ENCODE measurements at regions not wholly inside any gene's neighbourhood (a gene's known extent, or its start where the extent isn't known, plus 50 kb on each side); places are given as distances from the start of the nearest gene placed in this dataset.

DNA sequence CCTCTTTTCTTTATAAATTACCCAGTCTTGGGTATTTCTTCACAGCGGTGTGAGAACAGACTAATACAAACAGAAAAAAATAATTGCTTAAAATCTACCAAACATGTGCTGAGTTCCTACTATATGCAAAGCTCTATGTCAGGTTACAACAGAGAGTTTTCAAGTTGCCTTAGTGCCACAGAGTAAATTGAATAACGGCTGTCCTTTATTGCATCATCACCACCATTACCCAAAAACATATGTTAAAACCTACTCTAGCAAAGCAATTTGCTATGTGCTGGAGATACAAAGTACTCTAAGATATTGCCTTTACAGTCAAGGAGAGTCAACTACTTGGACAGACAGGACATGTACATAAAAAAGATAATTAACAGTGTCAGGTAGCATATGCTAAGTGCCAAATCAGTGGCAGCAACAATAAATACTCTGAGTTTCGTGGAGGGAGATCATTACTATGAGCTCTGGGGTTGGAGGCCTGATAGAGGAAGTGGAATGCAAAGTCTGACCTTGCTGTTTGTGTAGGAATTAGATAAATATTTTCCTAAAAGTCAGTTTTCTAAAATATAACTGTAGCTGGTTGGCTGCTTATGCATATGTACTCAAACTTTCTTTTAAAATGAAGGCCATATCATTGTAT is 1058.7 kb upstream of the WWC1 start:
- Histone ChIP-seq H3K9me2 (replicated peaks; ENCODE audit: insufficient read depth) (no peaks in the 10 kb centered on the region), H3K4me2 (no peak overlapping the region), H3K36me3 (replicated peaks; ENCODE audit: insufficient read depth, low read depth) (no peaks in the 10 kb centered on the region), H2AFZ (no peak overlapping the region), H3K27me3 (no peaks in the 10 kb centered on the region), H3K79me2 (no peaks in the 10 kb centered on the region), H3K4me3 (no peak overlapping the region), H3K4me1 (ENCODE audit: insufficient read depth) (peaks cover 7% of the 10 kb centered on the region), H4K20me1 (ENCODE audit: insufficient read depth, poor library complexity, severe bottlenecking) (no peaks in the 10 kb centered on the region), H3K27ac (peak overlapping the region; percentile 11), H3K9me3 (ENCODE audit: low read depth) (peaks cover 7% of the 10 kb centered on the region)
- no peak for DNase-seq (ENCODE audit: low spot score)
- TF ChIP-seq EZH2phosphoT487 (IDR thresholded peaks at IDR 0.05; ENCODE audit: low read depth, severe bottlenecking, unreplicated experiment) (no peak), EZH2 (IDR thresholded peaks at IDR 0.05; ENCODE audit: borderline replicate concordance) (no peak)
- TF ChIP-seq, protein P1, sequence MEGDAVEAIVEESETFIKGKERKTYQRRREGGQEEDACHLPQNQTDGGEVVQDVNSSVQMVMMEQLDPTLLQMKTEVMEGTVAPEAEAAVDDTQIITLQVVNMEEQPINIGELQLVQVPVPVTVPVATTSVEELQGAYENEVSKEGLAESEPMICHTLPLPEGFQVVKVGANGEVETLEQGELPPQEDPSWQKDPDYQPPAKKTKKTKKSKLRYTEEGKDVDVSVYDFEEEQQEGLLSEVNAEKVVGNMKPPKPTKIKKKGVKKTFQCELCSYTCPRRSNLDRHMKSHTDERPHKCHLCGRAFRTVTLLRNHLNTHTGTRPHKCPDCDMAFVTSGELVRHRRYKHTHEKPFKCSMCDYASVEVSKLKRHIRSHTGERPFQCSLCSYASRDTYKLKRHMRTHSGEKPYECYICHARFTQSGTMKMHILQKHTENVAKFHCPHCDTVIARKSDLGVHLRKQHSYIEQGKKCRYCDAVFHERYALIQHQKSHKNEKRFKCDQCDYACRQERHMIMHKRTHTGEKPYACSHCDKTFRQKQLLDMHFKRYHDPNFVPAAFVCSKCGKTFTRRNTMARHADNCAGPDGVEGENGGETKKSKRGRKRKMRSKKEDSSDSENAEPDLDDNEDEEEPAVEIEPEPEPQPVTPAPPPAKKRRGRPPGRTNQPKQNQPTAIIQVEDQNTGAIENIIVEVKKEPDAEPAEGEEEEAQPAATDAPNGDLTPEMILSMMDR (IDR thresholded peaks at IDR 0.05; ENCODE audit: poor library complexity) = no peak
- 68% methylated on average over 3 of the region's 3 CpGs for WGBS (ENCODE audit: low lambda C conversion rate, missing lambda C conversion rate)

DNA sequence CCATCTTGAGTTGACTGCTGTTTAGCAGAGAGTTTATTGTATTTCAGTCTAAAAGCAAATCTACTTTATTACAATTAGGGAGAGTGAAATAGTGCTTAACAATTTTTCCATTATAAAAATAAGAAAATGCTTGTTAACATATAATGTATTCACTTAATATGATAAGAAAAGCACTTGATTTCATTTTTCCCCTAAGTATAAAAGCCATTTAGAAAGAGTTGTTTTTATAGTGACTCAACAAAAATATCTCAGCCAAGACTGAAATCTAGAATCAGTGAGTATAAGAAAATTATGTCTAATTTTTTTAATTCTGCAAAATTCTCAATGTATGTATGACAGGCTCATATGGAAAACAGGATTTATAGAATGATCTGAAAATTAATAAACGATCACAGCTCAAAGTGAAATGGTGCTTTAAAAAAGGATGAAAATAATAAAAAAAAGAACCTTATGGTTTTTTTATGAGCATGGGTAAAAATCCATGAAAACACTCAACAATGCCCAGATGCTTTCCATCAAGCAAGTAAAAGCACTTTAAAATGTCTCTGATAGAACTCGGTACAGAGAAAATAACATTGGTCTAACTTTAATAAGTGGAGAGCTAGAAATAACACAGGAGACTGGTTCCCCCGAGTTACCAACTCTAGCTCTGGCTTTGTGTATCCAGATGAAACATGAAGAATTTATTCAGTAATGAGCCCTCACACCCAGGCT is 1057.8 kb upstream of the WWC1 start:
- H3K9me2 ChIP-seq (replicated peaks; ENCODE audit: insufficient read depth) = no peaks in the 10 kb centered on the region
- H3K9me3 ChIP-seq (ENCODE audit: low read depth) = no peaks in the 10 kb centered on the region
- H2AFZ ChIP-seq = no peak overlapping the region
- H3K4me3 ChIP-seq = no peak overlapping the region
- DNase-seq (ENCODE audit: low spot score) = no peak
- 73% methylated on average over 3 of the region's 3 CpGs for WGBS (ENCODE audit: low lambda C conversion rate, missing lambda C conversion rate)
- H3K4me1 ChIP-seq (ENCODE audit: insufficient read depth) = peaks cover 7% of the 10 kb centered on the region
- H3K27ac ChIP-seq = peak overlapping the region; percentile 40
- no peaks in the 10 kb centered on the region for H3K79me2 ChIP-seq
- H3K27me3 ChIP-seq = no peaks in the 10 kb centered on the region
- H3K4me2 ChIP-seq = no peak overlapping the region
- H4K20me1 ChIP-seq (ENCODE audit: insufficient read depth, poor library complexity, severe bottlenecking) = no peaks in the 10 kb centered on the region
- TF ChIP-seq EZH2phosphoT487 (IDR thresholded peaks at IDR 0.05; ENCODE audit: low read depth, severe bottlenecking, unreplicated experiment) = no peak
- TF ChIP-seq, protein P1 (IDR thresholded peaks at IDR 0.05; ENCODE audit: poor library complexity) = no peak
- TF ChIP-seq EZH2 (IDR thresholded peaks at IDR 0.05; ENCODE audit: borderline replicate concordance) = no peak
- no peaks in the 10 kb centered on the region for H3K36me3 ChIP-seq (replicated peaks; ENCODE audit: insufficient read depth, low read depth)

DNA sequence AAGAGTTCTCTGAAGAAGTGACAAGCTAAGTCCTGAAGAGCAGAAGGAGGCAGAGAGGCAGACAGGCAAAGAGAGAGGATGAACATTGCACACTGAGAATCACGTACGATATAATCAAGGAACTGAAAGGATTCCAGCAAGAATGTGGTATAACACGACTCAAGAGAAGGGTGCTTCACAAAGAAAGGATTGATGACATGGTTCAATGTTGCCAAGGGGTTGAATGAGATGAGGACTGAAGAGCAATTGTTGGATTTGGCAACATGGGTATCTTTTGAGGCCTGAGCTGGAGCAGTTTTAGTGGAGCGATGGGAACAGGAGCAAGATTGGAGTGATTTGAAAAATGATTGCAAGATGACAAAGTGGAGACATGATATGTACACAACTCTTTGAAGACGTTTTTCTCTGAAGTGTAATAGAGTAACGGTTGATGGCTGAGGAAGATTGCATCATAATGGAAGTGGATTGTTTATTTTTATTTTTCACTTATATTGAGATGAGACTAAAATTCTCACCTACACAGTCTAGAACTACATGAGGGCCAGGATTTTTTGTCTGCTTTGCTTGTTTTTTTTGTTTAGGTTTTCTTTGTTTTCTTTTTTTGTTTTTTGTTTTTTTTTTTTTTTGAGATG is 1049.9 kb upstream of the WWC1 start:
- DNase-seq (ENCODE audit: low spot score) = no peak
- H4K20me1 ChIP-seq (ENCODE audit: insufficient read depth, poor library complexity, severe bottlenecking) = no peaks in the 10 kb centered on the region
- no peak overlapping the region for H3K4me2 ChIP-seq
- H3K4me1 ChIP-seq (ENCODE audit: insufficient read depth) = no peaks in the 10 kb centered on the region
- H3K9me3 ChIP-seq (ENCODE audit: low read depth) = no peaks in the 10 kb centered on the region
- H3K9me2 ChIP-seq (replicated peaks; ENCODE audit: insufficient read depth) = no peaks in the 10 kb centered on the region
- H3K79me2 ChIP-seq = no peaks in the 10 kb centered on the region
- H3K36me3 ChIP-seq (replicated peaks; ENCODE audit: insufficient read depth, low read depth) = no peaks in the 10 kb centered on the region
- 89% methylated on average over 6 of the region's 6 CpGs for WGBS (ENCODE audit: low lambda C conversion rate, missing lambda C conversion rate)
- H2AFZ ChIP-seq = no peak overlapping the region
- H3K4me3 ChIP-seq = no peak overlapping the region
- no peaks in the 10 kb centered on the region for H3K27me3 ChIP-seq
- TF ChIP-seq EZH2 (IDR thresholded peaks at IDR 0.05; ENCODE audit: borderline replicate concordance) = no peak
- no peak for TF ChIP-seq EZH2phosphoT487 (IDR thresholded peaks at IDR 0.05; ENCODE audit: low read depth, severe bottlenecking, unreplicated experiment)
- TF ChIP-seq, protein P1 (IDR thresholded peaks at IDR 0.05; ENCODE audit: poor library complexity) = no peak
- no peak overlapping the region for H3K27ac ChIP-seq

Data from hepatocyte (in vitro differentiated cells).